ENCODE measurements at regions not wholly inside any gene's neighbourhood (a gene's known extent, or its start where the extent isn't known, plus 50 kb on each side); places are given as distances from the start of the nearest gene placed in this dataset.
"Not testable (repeated sequence)": the region's sequence is repeated elsewhere in the genome, so short reads cannot be mapped to it uniquely, and the experiment has no call there.

GRCh38 chr9:110011628-110012320 is 196.2 kb downstream of the C9orf152 start:
- no peak for DNase-seq
- H3K4me3 ChIP-seq = no peak overlapping the region
- no peak for ATAC-seq
- no peaks in the 10 kb centered on the region for H3K4me1 ChIP-seq (ENCODE audit: low read depth)
- no peaks in the 10 kb centered on the region for H3K9me3 ChIP-seq
- intact Hi-C loops (cut with DNase I, micrococcal nuclease) = no loop called here
- H3K36me3 ChIP-seq (ENCODE audit: low read depth) = no peaks in the 10 kb centered on the region
- no peak for TF ChIP-seq CTCF (IDR thresholded peaks at IDR 0.05)

DNA sequence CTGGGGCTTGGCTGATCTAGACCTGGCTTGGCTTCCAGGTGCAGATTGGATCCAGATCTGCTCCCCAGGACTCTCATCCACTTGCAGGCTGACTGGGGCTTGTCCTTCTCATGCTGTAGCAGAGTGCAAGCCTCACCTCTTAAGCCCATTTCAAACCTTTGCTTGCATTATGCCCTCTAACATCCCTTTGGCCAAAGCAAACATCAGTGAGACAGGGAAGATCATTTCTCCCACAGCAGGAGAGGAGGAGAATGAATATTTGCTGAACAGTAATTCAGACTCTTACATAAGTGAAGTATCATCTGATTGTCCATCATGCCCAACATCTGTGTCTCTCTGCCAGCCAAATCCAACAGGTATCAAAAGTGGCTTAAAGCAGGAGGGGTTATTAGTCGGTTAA is 194.9 kb downstream of the C9orf152 start:
- DNase-seq = no peak
- intact Hi-C loops (cut with DNase I, micrococcal nuclease) = no loop called here
- no peak for ATAC-seq
- H3K4me1 ChIP-seq (ENCODE audit: low read depth) = no peaks in the 10 kb centered on the region
- no peak for TF ChIP-seq CTCF (IDR thresholded peaks at IDR 0.05)
- no peak overlapping the region for H3K4me3 ChIP-seq
- H3K9me3 ChIP-seq = no peaks in the 10 kb centered on the region
- no peaks in the 10 kb centered on the region for H3K36me3 ChIP-seq (ENCODE audit: low read depth)

GRCh38 chr9:110015759-110016158 is 192.2 kb downstream of the C9orf152 start:
- Histone ChIP-seq H3K9me3 (no peaks in the 10 kb centered on the region), H3K36me3 (ENCODE audit: low read depth) (no peaks in the 10 kb centered on the region), H3K4me1 (ENCODE audit: low read depth) (no peaks in the 10 kb centered on the region), H3K4me3 (no peak overlapping the region)
- intact Hi-C loops (cut with DNase I, micrococcal nuclease) = no loop called here
- no peak for ATAC-seq
- no peak for DNase-seq
- TF ChIP-seq CTCF (IDR thresholded peaks at IDR 0.05) = no peak

- intact Hi-C loops (cut with DNase I, micrococcal nuclease) = no loop called here
- Histone ChIP-seq H3K4me1 (ENCODE audit: low read depth) (no peaks in the 10 kb centered on the region), H3K4me3 (no peak overlapping the region), H3K36me3 (ENCODE audit: low read depth) (no peaks in the 10 kb centered on the region), H3K9me3 (no peaks in the 10 kb centered on the region)
- DNase-seq (no peak), ATAC-seq (no peak)
- TF ChIP-seq CTCF (IDR thresholded peaks at IDR 0.05) = no peak
Observed at GRCh38 chr9:110016340-110016739, 191.6 kb downstream of the C9orf152 start.

DNA sequence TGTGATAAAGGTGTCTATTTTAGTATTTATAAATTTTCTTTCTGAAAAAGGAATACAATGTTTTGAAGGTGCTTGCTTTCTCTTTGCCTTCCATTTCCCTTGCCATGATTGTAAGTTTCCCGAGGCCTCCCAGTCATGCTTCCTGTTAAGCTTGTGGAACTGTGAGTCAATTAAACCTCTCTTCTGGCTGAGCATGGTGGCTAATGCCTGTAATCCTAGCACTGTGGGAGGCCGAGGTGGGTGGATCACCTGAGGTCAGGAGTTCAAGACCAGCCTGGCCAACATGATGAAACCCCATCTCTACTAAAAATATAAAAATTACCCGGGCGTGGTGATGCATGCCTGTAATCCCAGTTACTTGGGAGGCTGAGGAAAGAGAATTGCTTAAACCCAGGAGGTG is 187.7 kb downstream of the C9orf152 start:
- H3K4me3 ChIP-seq; ATAC-seq; H3K9me3 ChIP-seq; H3K4me1 ChIP-seq (ENCODE audit: low read depth); intact Hi-C loops (cut with DNase I, micrococcal nuclease); DNase-seq; H3K36me3 ChIP-seq (ENCODE audit: low read depth): not testable (repeated sequence)

DNA sequence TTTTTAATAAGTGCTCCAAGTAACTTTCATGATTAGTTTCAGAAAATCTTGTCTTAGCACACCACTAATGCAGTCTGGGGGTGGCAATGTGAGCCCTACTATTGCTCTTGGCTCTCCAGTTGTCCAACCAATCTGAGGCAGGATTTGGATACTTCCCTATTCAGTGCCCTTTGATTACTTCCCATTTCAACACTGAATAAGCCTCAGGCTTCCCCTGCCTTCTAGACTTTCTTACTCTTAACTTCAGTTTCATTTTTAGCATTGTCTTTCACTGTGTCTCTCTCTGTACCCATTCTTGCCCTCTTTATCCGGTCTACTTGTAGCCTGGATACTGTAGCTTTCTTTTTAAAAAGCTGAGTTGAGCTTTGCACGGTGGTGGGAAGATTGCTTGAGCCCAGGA is 186.1 kb downstream of the C9orf152 start:
- Histone ChIP-seq H3K36me3 (ENCODE audit: low read depth) (no peaks in the 10 kb centered on the region), H3K4me3 (no peak overlapping the region)
- peak; percentile 51 for ATAC-seq

DNA sequence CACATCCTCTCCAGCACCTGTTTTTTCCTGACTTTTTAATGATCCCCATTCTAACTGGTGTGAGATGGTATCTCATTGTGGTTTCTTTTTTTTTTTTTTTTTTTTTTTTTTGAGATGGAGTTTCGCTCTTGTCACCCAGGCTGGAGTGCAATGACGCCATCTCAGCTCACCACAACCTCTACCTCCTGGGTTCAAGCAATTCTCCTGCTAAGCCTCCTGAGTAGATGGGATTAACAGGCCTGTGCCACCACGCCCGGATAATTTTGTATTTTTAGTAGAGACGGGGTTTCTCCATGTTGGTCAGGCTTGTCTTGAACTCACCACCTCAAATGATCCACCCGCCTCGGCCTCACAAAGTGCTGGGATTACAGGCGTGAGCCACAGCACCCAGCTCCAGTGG is 184.7 kb downstream of the C9orf152 start:
- H3K4me3 ChIP-seq; H3K9me3 ChIP-seq; H3K4me1 ChIP-seq (ENCODE audit: low read depth); DNase-seq; intact Hi-C loops (cut with DNase I, micrococcal nuclease); H3K36me3 ChIP-seq (ENCODE audit: low read depth); ATAC-seq: not testable (repeated sequence)

More for the DNA sequence above, 186.1 kb downstream of the C9orf152 start:
- DNase-seq = no peak
- intact Hi-C loops (cut with DNase I, micrococcal nuclease) = no loop called here
- TF ChIP-seq CTCF (IDR thresholded peaks at IDR 0.05) = no peak
- Histone ChIP-seq H3K4me1 (ENCODE audit: low read depth) (no peaks in the 10 kb centered on the region), H3K9me3 (no peaks in the 10 kb centered on the region)

Data from mucosa of descending colon (tissue), 3 donors.